A549 (cell line): ENCODE measurements at regions not wholly inside any gene's neighbourhood (a gene's known extent, or its start where the extent isn't known, plus 50 kb on each side); places are given as distances from the start of the nearest gene placed in this dataset.

Experiments
- ATAC-seq, 2 experiments: fragments of 200-7000 bp in 1 of 2; fragments of >200 bp in 1 of 2; cut with Nextera tagmentation in 1 of 2; cut with Tn5 transposase in 1 of 2; 3 replicates each; pipeline versions ENCODE4 v1.8.0 to v1.9.1; 2018 to 2020; ENCODE audit warnings: mild to moderate bottlenecking in 1 of 2, moderate library complexity in 1 of 2
- CTCF ChIA-PET: fragments of 300-600 bp; sonication (Branson Sonifier 250); formaldehyde crosslinking; extraction: SDS; loops from one replicate; lab custom pipeline; 2021; ENCODE audit warnings: antibody characterized with exemption, inconsistent platforms; lab: Yijun Ruan, JAX
- POLR2A ChIA-PET: fragments of 350-600 bp; formaldehyde crosslinking; extraction: SDS; loops from one replicate; lab custom pipeline; 2021; ENCODE audit warnings: antibody characterized with exemption, inconsistent platforms; lab: Yijun Ruan, JAX
- DNase-seq, 2 experiments: peaks; one replicate each; pipeline versions ENCODE4 v3.0.0 to v3.0.0-alpha.2; 2011 to 2016; ENCODE audit warnings: low read depth in 1 of 2, low spot score in 1 of 2
- FAIRE-seq: peaks from 2 replicates; lab custom pipeline; 2011; peaks lifted over from hg19 to GRCh38; lab: Jason Lieb, UNC
- H3K27ac ChIP-seq, 2 experiments: fragments of >200 bp; sonication (Bioruptor Twin); formaldehyde crosslinking; 3 replicates each; pipeline ENCODE4 v1.5.1; 2016 to 2017
- H3K4me1 ChIP-seq: fragments of >200 bp; sonication (Bioruptor Twin); formaldehyde crosslinking; 3 replicates; pipeline ENCODE4 v1.6.1; 2016
- H3K4me2 ChIP-seq: fragments of >200 bp; sonication (Bioruptor Twin); formaldehyde crosslinking; 3 replicates; pipeline ENCODE4 v1.6.1; 2016
- H3K4me3 ChIP-seq: fragments of >200 bp; sonication (Bioruptor Twin); formaldehyde crosslinking; 3 replicates; pipeline ENCODE4 v1.5.1; 2016
- H3K9me3 ChIP-seq: fragments of >200 bp; sonication (Bioruptor Twin); formaldehyde crosslinking; 3 replicates; pipeline ENCODE4 v1.6.1; 2016
- CBX2 ChIP-seq: fragments of 200-600 bp; sonication (generic); IDR thresholded peaks from 2 replicates; pipeline ENCODE4 v1.6.1; 2016; ENCODE audit warnings: low read depth, mild to moderate bottlenecking, borderline replicate concordance
- CBX8 ChIP-seq: fragments of 200-600 bp; sonication (generic); IDR thresholded peaks from 2 replicates; pipeline ENCODE4 v1.6.1; 2016
- CEBPB ChIP-seq, 2 experiments: fragments of >200 bp in 1 of 2; sonication (Bioruptor Twin) in 1 of 2; formaldehyde crosslinking in 1 of 2; IDR thresholded peaks; 2 replicates each; pipeline ENCODE4 v1.6.1; 2012 to 2016
- CTCF ChIP-seq: fragments of >200 bp; sonication (Bioruptor Twin); formaldehyde crosslinking; IDR thresholded peaks from 3 replicates; pipeline ENCODE4 v1.5.1; 2016
- EHMT2 ChIP-seq: fragments of 200-600 bp; sonication (generic); IDR thresholded peaks from 2 replicates; pipeline ENCODE4 v1.6.1; 2016; ENCODE audit warnings: antibody characterized with exemption, low read depth, mild to moderate bottlenecking, moderate library complexity
- EP300 ChIP-seq, 2 experiments: fragments of >200 bp; sonication (Bioruptor Twin); formaldehyde crosslinking; IDR thresholded peaks; 2 replicates in 1 of 2; 3 replicates in 1 of 2; pipeline ENCODE4 v1.6.1; 2016 to 2017
- FOSB ChIP-seq: fragments of 250-450 bp; sonication (Bioruptor Pico); IDR thresholded peaks from 2 replicates; pipeline ENCODE4 v1.5.0; 2020; ENCODE audit warnings: mild to moderate bottlenecking, moderate library complexity
- GATA3 ChIP-seq: IDR thresholded peaks from 2 replicates; pipeline ENCODE4 v1.6.1; 2012; ENCODE audit warnings: borderline replicate concordance
- HOXB13 ChIP-seq: fragments of 250-450 bp; sonication (Bioruptor Pico); IDR thresholded peaks from 2 replicates; pipeline ENCODE4 v1.5.0; 2020; ENCODE audit warnings: low read depth, mild to moderate bottlenecking, moderate library complexity
- HOXB5 ChIP-seq: fragments of 250-450 bp; sonication (Bioruptor Pico); IDR thresholded peaks from 2 replicates; pipeline ENCODE4 v1.5.0; 2020; ENCODE audit warnings: mild to moderate bottlenecking, moderate library complexity
- JUN ChIP-seq, 2 experiments: fragments of >200 bp; sonication (Bioruptor Twin); formaldehyde crosslinking; IDR thresholded peaks; 2 replicates in 1 of 2; 3 replicates in 1 of 2; pipeline ENCODE4 v1.6.1; 2016 to 2017
- JUNB ChIP-seq: fragments of >200 bp; sonication (Bioruptor Twin); formaldehyde crosslinking; IDR thresholded peaks from 2 replicates; pipeline ENCODE4 v1.6.1; 2016
- MAFK ChIP-seq: fragments of 450-650 bp; IDR thresholded peaks from 2 replicates; pipeline ENCODE4 v1.6.1; 2014; ENCODE audit not compliant: partially characterized antibody
- MAX ChIP-seq: IDR thresholded peaks from 2 replicates; pipeline ENCODE4 v1.6.1; 2012
- PBX3 ChIP-seq: IDR thresholded peaks from 2 replicates; pipeline ENCODE4 v1.6.1; 2012
- PHF8 ChIP-seq: fragments of 200-600 bp; sonication (generic); IDR thresholded peaks from 2 replicates; pipeline ENCODE4 v1.6.1; 2016; ENCODE audit warnings: low read depth, mild to moderate bottlenecking, antibody characterized with exemption, moderate library complexity, borderline replicate concordance
- POLR2A ChIP-seq: IDR thresholded peaks from 2 replicates; pipeline ENCODE4 v1.6.1; 2012; ENCODE audit warnings: mild to moderate bottlenecking, low read length
- RCOR1 ChIP-seq: fragments of 150-350 bp; IDR thresholded peaks from 2 replicates; pipeline ENCODE4 v1.6.1; 2014; ENCODE audit warnings: antibody characterized with exemption, low read length, low read depth
- RNF2 ChIP-seq: fragments of 200-600 bp; sonication (generic); IDR thresholded peaks from 2 replicates; pipeline ENCODE4 v1.6.1; 2016; ENCODE audit warnings: low read depth, mild to moderate bottlenecking, antibody characterized with exemption, moderate library complexity, borderline replicate concordance
- SREBF2 ChIP-seq: fragments of 450-650 bp; IDR thresholded peaks from 2 replicates; pipeline ENCODE4 v1.6.1; 2014; ENCODE audit warnings: mild to moderate bottlenecking, moderate library complexity
- ZC3H11A ChIP-seq: fragments of 450-650 bp; IDR thresholded peaks from 2 replicates; pipeline ENCODE4 v1.6.1; 2014; ENCODE audit warnings: antibody characterized with exemption, mild to moderate bottlenecking
- ZFP36 ChIP-seq: fragments of 450-650 bp; IDR thresholded peaks from 2 replicates; pipeline ENCODE4 v1.6.1; 2014; ENCODE audit warnings: borderline replicate concordance; ENCODE audit not compliant: partially characterized antibody
- ZNF302 ChIP-seq: fragments of 250-450 bp; sonication (Bioruptor Pico); IDR thresholded peaks from 2 replicates; pipeline ENCODE4 v1.9.0; 2021; ENCODE audit warnings: inconsistent platforms, mild to moderate bottlenecking, moderate library complexity
- ZSCAN20 ChIP-seq: fragments of 250-450 bp; sonication (Bioruptor Pico); IDR thresholded peaks from 2 replicates; pipeline ENCODE4 v1.8.0; 2022; ENCODE audit warnings: mild to moderate bottlenecking, moderate library complexity
- WGBS: methylation state at CpG from one replicate; pipeline ENCODE4 v1.1.6; 2017; ENCODE audit errors: missing lambda C conversion rate; 5-methylcytosine and 5-hydroxymethylcytosine counted together
- TF ChIP-seq, protein P1 (sequence below): fragments of 250-450 bp; sonication (Bioruptor Pico); IDR thresholded peaks from 2 replicates; pipeline ENCODE4 v1.5.0; 2021; ENCODE audit warnings: mild to moderate bottlenecking, moderate library complexity, borderline replicate concordance
- TF ChIP-seq, protein P2 (sequence below): fragments of >200 bp; sonication (Bioruptor Twin); formaldehyde crosslinking; IDR thresholded peaks from 2 replicates; pipeline ENCODE4 v1.6.1; 2016

- Histone ChIP-seq H3K27ac (no peak overlapping the region), H3K4me2 (no peak overlapping the region), H3K4me3 (no peak overlapping the region), H3K9me3 (no peaks in the 10 kb centered on the region), H3K4me1 (no peaks in the 10 kb centered on the region)
- POLR2A ChIA-PET = no interaction called here
- CTCF ChIA-PET = interaction anchor here (2.7 kb wide), 1 partner anchor 13 kb away, joined by 14 read pairs; no protein-coding TSS in a partner anchor
- ATAC-seq (no peak), DNase-seq (no peak), FAIRE-seq (no peak)
- WGBS = 0% methylated on average over 1 of the region's 1 CpG
- TF ChIP-seq PBX3 (no peak), CEBPB (IDR thresholded peaks at IDR 0.05) (no peak)
These were observed 109.6 kb upstream of the CDH5 start for GRCh38 chr16:66256919-66257318.

- POLR2A ChIA-PET = no interaction called here
- CTCF ChIA-PET = interaction anchor here (0.8 to 2.7 kb wide), 2 partner anchors 14 to 20 kb away, joined by 3 to 14 read pairs; no protein-coding TSS in a partner anchor
- DNase-seq = no peak
- WGBS = 24% methylated on average over 4 of the region's 4 CpGs
- TF ChIP-seq CBX2 (no peak), HOXB5 (CRISPR knock-in tag) (no peak), CBX8 (no peak), JUNB (no peak), PBX3 (no peak), PHF8 (no peak), ZSCAN20 (CRISPR knock-in tag) (no peak), HOXB13 (CRISPR knock-in tag) (no peak), ZNF302 (no peak), EP300 (IDR thresholded peaks at IDR 0.05) (no peak), POLR2A (no peak), EHMT2 (no peak)
- TF ChIP-seq, all 56 proteins: peak for 0
- no peak for ATAC-seq
- Histone ChIP-seq H3K4me2 (no peak overlapping the region), H3K4me3 (no peak overlapping the region), H3K4me1 (no peaks in the 10 kb centered on the region), H3K27ac (no peak overlapping the region), H3K9me3 (no peaks in the 10 kb centered on the region)
- FAIRE-seq = no peak
These were observed 110.8 kb upstream of the CDH5 start for GRCh38 chr16:66255647-66256046.

GRCh38 chr16:66254751-66255150 is 111.7 kb upstream of the CDH5 start:
- ATAC-seq (no peak), FAIRE-seq (no peak), DNase-seq (no peak)
- POLR2A ChIA-PET = no interaction called here
- CTCF ChIA-PET = no interaction called here
- Histone ChIP-seq H3K4me2 (no peak overlapping the region), H3K4me3 (no peak overlapping the region), H3K4me1 (no peaks in the 10 kb centered on the region), H3K27ac (no peak overlapping the region), H3K9me3 (no peaks in the 10 kb centered on the region)
- WGBS = 0% methylated on average over 2 of the region's 2 CpGs
- no peak for TF ChIP-seq POLR2A
- no peak for TF ChIP-seq ZC3H11A
- no peak for TF ChIP-seq HOXB5 (CRISPR knock-in tag)
- no peak for TF ChIP-seq MAX
- no peak for TF ChIP-seq FOSB (CRISPR knock-in tag)
- TF ChIP-seq HOXB13 (CRISPR knock-in tag) = no peak
- TF ChIP-seq JUN (IDR thresholded peaks at IDR 0.05) = no peak
- TF ChIP-seq, protein P1, sequence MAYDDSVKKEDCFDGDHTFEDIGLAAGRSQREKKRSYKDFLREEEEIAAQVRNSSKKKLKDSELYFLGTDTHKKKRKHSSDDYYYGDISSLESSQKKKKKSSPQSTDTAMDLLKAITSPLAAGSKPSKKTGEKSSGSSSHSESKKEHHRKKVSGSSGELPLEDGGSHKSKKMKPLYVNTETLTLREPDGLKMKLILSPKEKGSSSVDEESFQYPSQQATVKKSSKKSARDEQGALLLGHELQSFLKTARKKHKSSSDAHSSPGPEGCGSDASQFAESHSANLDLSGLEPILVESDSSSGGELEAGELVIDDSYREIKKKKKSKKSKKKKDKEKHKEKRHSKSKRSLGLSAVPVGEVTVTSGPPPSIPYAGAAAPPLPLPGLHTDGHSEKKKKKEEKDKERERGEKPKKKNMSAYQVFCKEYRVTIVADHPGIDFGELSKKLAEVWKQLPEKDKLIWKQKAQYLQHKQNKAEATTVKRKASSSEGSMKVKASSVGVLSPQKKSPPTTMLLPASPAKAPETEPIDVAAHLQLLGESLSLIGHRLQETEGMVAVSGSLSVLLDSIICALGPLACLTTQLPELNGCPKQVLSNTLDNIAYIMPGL (CRISPR knock-in tag) = no peak
- TF ChIP-seq, protein P2, sequence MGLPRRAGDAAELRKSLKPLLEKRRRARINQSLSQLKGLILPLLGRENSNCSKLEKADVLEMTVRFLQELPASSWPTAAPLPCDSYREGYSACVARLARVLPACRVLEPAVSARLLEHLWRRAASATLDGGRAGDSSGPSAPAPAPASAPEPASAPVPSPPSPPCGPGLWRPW = no peak
- no peak for TF ChIP-seq ZNF302
- no peak for TF ChIP-seq RNF2
- no peak for TF ChIP-seq RCOR1
- TF ChIP-seq MAFK = no peak
- TF ChIP-seq SREBF2 = no peak
- TF ChIP-seq PHF8 = no peak
- TF ChIP-seq JUNB = no peak
- no peak for TF ChIP-seq ZFP36
- TF ChIP-seq GATA3 = no peak
- no peak for TF ChIP-seq CTCF
- TF ChIP-seq, all 56 proteins: peak for 0
